Trophoblast cell (in vitro differentiated cells and primary cell): ENCODE measurements at regions not wholly inside any gene's neighbourhood (a gene's known extent, or its start where the extent isn't known, plus 50 kb on each side); places are given as distances from the start of the nearest gene placed in this dataset.

Experiments used
- DNase-seq, 2 donors: peaks; one replicate each; pipeline ENCODE4 v3.0.0-alpha.2; 2016
- H2AFZ ChIP-seq: 2 replicates; pipeline ENCODE4 v1.6.1; 2013; ENCODE audit warnings: low read length, moderate library complexity, mild to moderate bottlenecking; ENCODE audit not compliant: insufficient read depth, poor library complexity
- H2AK5ac ChIP-seq: 2 replicates; pipeline ENCODE4 v1.6.1; 2013; ENCODE audit warnings: mild to moderate bottlenecking, low read length
- H2BK120ac ChIP-seq: 2 replicates; pipeline ENCODE4 v1.6.1; 2013; ENCODE audit warnings: low read length, mild to moderate bottlenecking, moderate library complexity; ENCODE audit not compliant: insufficient read depth, poor library complexity
- H2BK12ac ChIP-seq: 2 replicates; pipeline ENCODE4 v1.6.1; 2013; ENCODE audit warnings: mild to moderate bottlenecking, low read length, moderate library complexity
- H2BK5ac ChIP-seq: 2 replicates; pipeline ENCODE4 v1.6.1; 2013; ENCODE audit warnings: low read length, low read depth, moderate library complexity, mild to moderate bottlenecking; ENCODE audit not compliant: poor library complexity
- H3K14ac ChIP-seq: 2 replicates; pipeline ENCODE4 v1.6.1; 2013; ENCODE audit warnings: mild to moderate bottlenecking, low read length
- H3K18ac ChIP-seq: 2 replicates; pipeline ENCODE4 v1.6.1; 2013; ENCODE audit warnings: mild to moderate bottlenecking, low read length
- H3K23ac ChIP-seq: 2 replicates; pipeline ENCODE4 v1.6.1; 2013; ENCODE audit warnings: low read length
- H3K27ac ChIP-seq: 2 replicates; pipeline ENCODE4 v1.5.1; 2013; ENCODE audit warnings: low read depth, mild to moderate bottlenecking, inconsistent platforms, low read length, moderate library complexity
- H3K27me3 ChIP-seq: 2 replicates; pipeline ENCODE4 v1.6.1; 2013; ENCODE audit warnings: inconsistent platforms, mild to moderate bottlenecking, low read length, moderate library complexity; ENCODE audit not compliant: insufficient read depth
- H3K36me3 ChIP-seq, 2 experiments: 1 replicate in 1 of 2; 2 replicates in 1 of 2; pipeline ENCODE4 v1.6.1; 2013; ENCODE audit warnings: low read length in 2 of 2, mild to moderate bottlenecking in 2 of 2, moderate library complexity in 1 of 2; ENCODE audit not compliant: insufficient read depth in 2 of 2, control insufficient read depth in 1 of 2
- H3K4ac ChIP-seq: 2 replicates; pipeline ENCODE4 v1.6.1; 2013; ENCODE audit warnings: low read depth, mild to moderate bottlenecking, low read length, moderate library complexity
- H3K4me1 ChIP-seq, 2 experiments: 1 replicate in 1 of 2; 2 replicates in 1 of 2; pipeline ENCODE4 v1.6.1; 2013; ENCODE audit warnings: low read length in 2 of 2, mild to moderate bottlenecking in 2 of 2, moderate library complexity in 1 of 2; ENCODE audit not compliant: insufficient read depth in 2 of 2, control insufficient read depth in 1 of 2
- H3K4me2 ChIP-seq: 2 replicates; pipeline ENCODE4 v1.6.1; 2013; ENCODE audit warnings: inconsistent platforms, mild to moderate bottlenecking, low read length, moderate library complexity
- H3K4me3 ChIP-seq: 2 replicates; pipeline ENCODE4 v1.5.1; 2013; ENCODE audit warnings: mild to moderate bottlenecking, low read depth, low read length, inconsistent platforms
- H3K79me1 ChIP-seq: one replicate; pipeline ENCODE4 v1.6.1; 2013; ENCODE audit warnings: low read length
- H3K79me2 ChIP-seq: 2 replicates; pipeline ENCODE4 v1.6.1; 2013; ENCODE audit warnings: low read length, mild to moderate bottlenecking; ENCODE audit not compliant: control insufficient read depth, insufficient read depth, poor library complexity
- H3K9ac ChIP-seq: 2 replicates; pipeline ENCODE4 v1.6.1; 2013; ENCODE audit warnings: mild to moderate bottlenecking, low read length
- H3K9me3 ChIP-seq: 2 replicates; pipeline ENCODE4 v1.6.1; 2013; ENCODE audit warnings: low read depth, mild to moderate bottlenecking, control low read depth, inconsistent platforms, low read length; ENCODE audit not compliant: insufficient read depth
- H4K12ac ChIP-seq: 2 replicates; pipeline ENCODE4 v1.6.1; 2013; ENCODE audit warnings: low read depth, mild to moderate bottlenecking, low read length, moderate library complexity
- H4K8ac ChIP-seq: 2 replicates; pipeline ENCODE4 v1.6.1; 2013; ENCODE audit warnings: low read depth, mild to moderate bottlenecking, low read length, moderate library complexity
- H4K91ac ChIP-seq: one replicate; pipeline ENCODE4 v1.6.1; 2013; ENCODE audit warnings: low read depth, mild to moderate bottlenecking, low read length, moderate library complexity
- WGBS: extraction: QIAGEN DNeasy Blood & Tissue Kit; methylation state at CpG from one replicate; pipeline ENCODE4 v1.1.7; 2013; ENCODE audit warnings: missing lambda C conversion rate; ENCODE audit not compliant: insufficient read length, insufficient coverage; ENCODE audit errors: extremely low coverage; 5-methylcytosine and 5-hydroxymethylcytosine counted together

DNA sequence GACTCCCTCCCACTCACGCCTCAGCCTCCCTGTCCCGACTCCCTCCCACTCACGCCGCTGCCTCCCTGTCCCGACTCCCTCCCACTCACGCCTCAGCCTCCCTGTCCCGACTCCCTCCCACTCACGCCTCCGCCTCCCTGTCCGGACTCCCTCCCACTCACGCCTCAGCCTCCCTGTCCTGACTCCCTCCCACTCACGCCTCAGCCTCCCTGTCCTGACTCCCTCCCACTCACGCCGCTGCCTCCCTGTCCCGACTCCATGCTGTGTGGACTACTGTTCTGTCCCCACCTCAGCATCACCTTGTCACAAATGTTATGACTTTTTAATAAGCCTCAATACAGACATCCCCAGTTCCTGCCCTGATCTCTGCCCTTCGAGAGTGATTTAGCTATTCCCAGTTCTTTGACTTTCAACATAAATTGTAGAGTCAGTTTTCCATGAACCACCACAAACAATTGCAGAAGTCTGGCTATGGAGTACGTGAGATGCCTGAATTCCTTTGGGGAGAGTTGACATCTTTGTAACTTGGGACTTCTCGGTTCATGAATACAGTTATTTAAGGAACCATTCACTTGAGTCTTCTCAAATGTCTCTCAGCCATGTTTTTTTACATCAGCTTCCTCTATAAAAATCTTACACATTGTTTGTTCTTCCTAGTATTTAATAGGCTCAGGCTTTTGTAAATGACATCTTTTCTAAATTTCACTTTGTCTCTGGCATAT lies 71.9 kb downstream of the FOXL3 start:
- H2BK12ac ChIP-seq: no peak overlapping the region
- H3K4me1 ChIP-seq: peaks cover 0 to 3% of the 10 kb centered on the region in 2 experiments
- H4K12ac ChIP-seq: no peak overlapping the region
- H3K79me1 ChIP-seq: no peaks in the 10 kb centered on the region
- no peak overlapping the region for H3K4me3 ChIP-seq
- no peak overlapping the region for H3K14ac ChIP-seq
- no peak overlapping the region for H2BK5ac ChIP-seq
- no peak overlapping the region for H3K4me2 ChIP-seq
- no peaks in the 10 kb centered on the region for H3K79me2 ChIP-seq
- no peak overlapping the region for H3K4ac ChIP-seq
- no peaks in the 10 kb centered on the region for H3K36me3 ChIP-seq
- H3K9me3 ChIP-seq: peaks cover 3% of the 10 kb centered on the region
- no peaks in the 10 kb centered on the region for H3K27me3 ChIP-seq
- H3K9ac ChIP-seq: no peak overlapping the region
- H3K18ac ChIP-seq: no peak overlapping the region
- H2BK120ac ChIP-seq: no peak overlapping the region
- WGBS: no CpG with 5 or more reads among the region's 18 CpGs
- no peak overlapping the region for H4K8ac ChIP-seq
- H4K91ac ChIP-seq: no peak overlapping the region
- H3K23ac ChIP-seq: no peak overlapping the region
- no peak for DNase-seq
- H2AK5ac ChIP-seq: no peak overlapping the region
- H2AFZ ChIP-seq: no peak overlapping the region
- no peak overlapping the region for H3K27ac ChIP-seq

DNA sequence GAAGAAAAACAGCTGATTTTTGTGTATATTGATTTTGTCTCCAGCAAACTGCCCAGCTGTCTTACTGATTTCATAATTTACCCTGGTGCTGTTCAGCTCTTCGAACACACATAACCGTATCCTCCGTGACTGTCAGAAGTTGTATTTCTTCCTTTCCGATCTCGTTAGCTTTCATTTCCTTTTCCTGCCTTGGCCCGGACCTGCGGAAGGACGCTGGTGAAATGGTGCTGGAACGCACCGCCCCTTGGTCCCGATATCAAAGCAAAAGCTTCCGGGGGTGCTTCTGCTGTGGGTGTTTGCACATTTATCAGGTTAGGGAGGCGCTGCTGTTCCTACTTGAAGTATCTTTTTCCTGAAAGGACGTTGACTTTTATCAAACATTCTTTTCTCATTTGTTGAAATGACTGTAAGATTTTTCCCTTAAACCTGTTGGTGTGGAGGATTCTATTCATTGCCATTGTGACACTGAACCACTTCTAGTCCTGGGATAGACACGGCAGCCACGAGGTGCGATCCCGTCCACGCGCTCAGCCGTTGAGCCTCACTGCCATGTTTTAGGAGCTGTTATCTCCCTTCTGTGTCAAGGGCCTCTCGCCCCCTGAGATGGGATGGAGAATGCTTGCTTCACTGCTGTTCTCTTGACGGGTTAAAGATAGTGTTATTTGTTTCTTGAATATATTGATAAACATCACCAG lies 72.6 kb downstream of the FOXL3 start:
- H3K4me2 ChIP-seq: no peak overlapping the region
- no peak overlapping the region for H2BK12ac ChIP-seq
- no peak for DNase-seq
- no peak overlapping the region for H2BK5ac ChIP-seq
- no peak overlapping the region for H3K9ac ChIP-seq
- no peak overlapping the region for H4K8ac ChIP-seq
- peaks cover 0 to 3% of the 10 kb centered on the region in 2 experiments for H3K4me1 ChIP-seq
- H3K79me2 ChIP-seq: no peaks in the 10 kb centered on the region
- no peak overlapping the region for H2AK5ac ChIP-seq
- H4K12ac ChIP-seq: no peak overlapping the region
- WGBS: no CpG with 5 or more reads among the region's 23 CpGs
- no peaks in the 10 kb centered on the region for H3K36me3 ChIP-seq
- H3K23ac ChIP-seq: no peak overlapping the region
- no peak overlapping the region for H3K4me3 ChIP-seq
- no peak overlapping the region for H2AFZ ChIP-seq
- no peaks in the 10 kb centered on the region for H3K27me3 ChIP-seq
- H3K4ac ChIP-seq: no peak overlapping the region
- no peak overlapping the region for H3K14ac ChIP-seq
- H2BK120ac ChIP-seq: no peak overlapping the region
- peaks cover 3% of the 10 kb centered on the region for H3K9me3 ChIP-seq
- no peak overlapping the region for H4K91ac ChIP-seq
- H3K18ac ChIP-seq: no peak overlapping the region
- H3K27ac ChIP-seq: no peak overlapping the region
- no peaks in the 10 kb centered on the region for H3K79me1 ChIP-seq

DNA sequence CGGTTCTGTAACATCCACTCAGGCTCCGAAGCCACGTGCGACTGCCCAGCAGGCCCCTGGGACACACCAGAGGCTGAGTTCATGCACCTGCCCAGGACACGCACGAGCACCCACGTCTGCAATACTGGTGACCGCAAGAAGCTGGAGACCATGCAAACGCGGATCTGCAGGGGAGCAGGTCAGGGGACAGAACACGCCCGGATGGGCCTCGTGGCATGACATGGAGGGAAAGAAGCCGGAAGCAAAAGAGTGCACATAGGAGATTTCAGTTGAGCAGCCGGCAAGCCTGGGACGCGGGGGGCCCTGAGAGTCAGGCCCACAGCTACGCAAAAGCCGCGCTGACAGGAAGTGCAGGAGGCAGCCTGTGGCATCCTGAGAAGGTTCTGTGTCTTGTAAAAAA lies 73.7 kb downstream of the FOXL3 start:
- Histone ChIP-seq H2BK120ac (no peak overlapping the region), H2BK5ac (no peak overlapping the region), H3K36me3 (no peaks in the 10 kb centered on the region), H3K4me2 (no peak overlapping the region), H3K27me3 (no peaks in the 10 kb centered on the region), H3K4me3 (no peak overlapping the region), H3K23ac (no peak overlapping the region), H4K12ac (no peak overlapping the region), H4K8ac (no peak overlapping the region), H3K14ac (no peak overlapping the region), H3K79me1 (no peaks in the 10 kb centered on the region), H4K91ac (no peak overlapping the region), H3K9me3 (no peaks in the 10 kb centered on the region), H3K79me2 (no peaks in the 10 kb centered on the region), H2AK5ac (no peak overlapping the region), H2BK12ac (no peak overlapping the region), H3K9ac (no peak overlapping the region), H2AFZ (no peak overlapping the region), H3K27ac (no peak overlapping the region), H3K4me1 (peaks cover 0 to 5% of the 10 kb centered on the region in 2 experiments), H3K4ac (no peak overlapping the region), H3K18ac (no peak overlapping the region)
- DNase-seq: no peak
- WGBS: no CpG with 5 or more reads among the region's 20 CpGs

DNA sequence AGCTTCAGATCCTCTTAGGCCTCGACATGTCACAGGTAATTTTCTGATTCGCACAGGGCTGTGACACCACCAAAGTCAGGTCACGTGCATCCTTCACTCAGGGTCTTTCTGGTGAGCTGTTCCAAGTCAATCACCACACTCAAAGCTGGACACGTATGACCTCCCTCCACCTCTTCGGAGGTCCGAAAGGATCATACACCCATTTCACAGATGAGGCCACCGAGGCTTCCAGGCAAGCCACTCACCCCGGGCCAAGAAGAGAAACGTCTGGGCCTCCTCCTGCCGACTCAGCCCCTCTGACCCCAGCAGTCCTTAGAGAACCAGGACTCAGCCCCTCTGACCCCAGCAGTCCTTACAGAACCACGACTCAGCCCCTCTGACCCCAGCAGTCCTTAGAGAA lies 74.6 kb downstream of the FOXL3 start:
- no peak for DNase-seq
- no peak overlapping the region for H2BK12ac ChIP-seq
- no peak overlapping the region for H2BK120ac ChIP-seq
- no peaks in the 10 kb centered on the region for H3K9me3 ChIP-seq
- no peak overlapping the region for H3K23ac ChIP-seq
- no peak overlapping the region for H3K4me2 ChIP-seq
- WGBS: no CpG with 5 or more reads among the region's 11 CpGs
- no peaks in the 10 kb centered on the region for H3K36me3 ChIP-seq
- no peak overlapping the region for H2AFZ ChIP-seq
- H3K9ac ChIP-seq: no peak overlapping the region
- H3K18ac ChIP-seq: no peak overlapping the region
- no peak overlapping the region for H4K12ac ChIP-seq
- no peak overlapping the region for H4K8ac ChIP-seq
- H3K79me1 ChIP-seq: no peaks in the 10 kb centered on the region
- H2AK5ac ChIP-seq: no peak overlapping the region
- H3K27me3 ChIP-seq: no peaks in the 10 kb centered on the region
- H3K4ac ChIP-seq: no peak overlapping the region
- H3K4me3 ChIP-seq: no peak overlapping the region
- H3K27ac ChIP-seq: no peak overlapping the region
- H4K91ac ChIP-seq: no peak overlapping the region
- H3K14ac ChIP-seq: no peak overlapping the region
- H3K4me1 ChIP-seq: peaks cover 9 to 11% of the 10 kb centered on the region in 2 experiments
- H3K79me2 ChIP-seq: no peaks in the 10 kb centered on the region
- H2BK5ac ChIP-seq: no peak overlapping the region
